Activated naive CD8-positive, alpha-beta T cell treated with anti-CD3 and anti-CD28 coated beads, Interleukin-2, amount 10 ng/mL, durations not matched to agents 7 days and 5 days (primary cell): ENCODE measurements at regions not wholly inside any gene's neighbourhood (a gene's known extent, or its start where the extent isn't known, plus 50 kb on each side); places are given as distances from the start of the nearest gene placed in this dataset.
"Not testable (repeated sequence)": the region's sequence is repeated elsewhere in the genome, so short reads cannot be mapped to it uniquely, and the experiment has no call there.

ENCODE experiments used
- ATAC-seq: fragments of 150-1000 bp; cut with Tn5 transposase; one replicate; pipeline ENCODE4 v1.10.0; 2021; ENCODE audit warnings: low read depth, moderate library complexity
- POLR2A ChIA-PET: fragments of 350-600 bp; sonication (Branson Sonifier 250); formaldehyde crosslinking; loops from one replicate; lab custom pipeline; 2021; ENCODE audit warnings: antibody characterized with exemption; lab: Charles Lee
- DNase-seq: peaks from one replicate; pipeline ENCODE4 v3.0.0; 2021
- H3K27ac Mint-ChIP-seq: one replicate; pipeline ENCODE4 v1.8.0; 2022; ENCODE audit warnings: mild to moderate bottlenecking, mixed read lengths
- H3K27me3 Mint-ChIP-seq: one replicate; pipeline ENCODE4 v1.8.0; 2022; ENCODE audit warnings: mild to moderate bottlenecking, moderate library complexity, mixed read lengths
- H3K36me3 Mint-ChIP-seq: one replicate; pipeline ENCODE4 v1.8.0; 2021; ENCODE audit warnings: mild to moderate bottlenecking, mixed read lengths
- H3K4me1 Mint-ChIP-seq: one replicate; pipeline ENCODE4 v1.8.0; 2021; ENCODE audit warnings: mixed read lengths
- H3K4me3 Mint-ChIP-seq: one replicate; pipeline ENCODE4 v1.8.0; 2022; ENCODE audit warnings: mild to moderate bottlenecking, moderate library complexity, mixed read lengths
- H3K9me3 Mint-ChIP-seq: one replicate; pipeline ENCODE4 v1.8.0; 2021; ENCODE audit warnings: mixed read lengths

DNA sequence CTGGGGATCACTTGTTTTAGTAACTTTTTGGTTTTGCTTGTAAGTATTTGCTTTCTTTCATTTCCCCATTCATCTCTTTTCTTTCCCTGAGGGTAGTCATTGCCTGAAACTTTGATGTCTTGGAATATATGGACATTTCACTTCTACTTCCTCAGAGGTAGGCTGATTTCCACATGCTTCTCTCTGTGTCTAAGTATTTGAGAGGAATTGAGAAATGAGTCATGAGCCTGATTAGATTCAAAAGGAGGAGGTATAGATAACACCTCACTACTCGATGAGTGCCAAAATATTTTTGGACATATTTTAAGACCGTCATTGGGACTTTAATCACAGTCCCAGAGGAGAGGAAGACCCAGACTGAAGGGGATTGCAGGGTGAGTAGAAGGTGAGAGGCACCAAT is 480.1 kb upstream of the SGO1 start:
- DNase-seq (no peak), ATAC-seq (no peak)
- H3K4me3 Mint-ChIP-seq = no peak overlapping the region
- H3K27me3 Mint-ChIP-seq = no peaks in the 10 kb centered on the region
- peaks cover 1% of the 10 kb centered on the region for H3K9me3 Mint-ChIP-seq
- POLR2A ChIA-PET = no interaction called here
- H3K27ac Mint-ChIP-seq = no peak overlapping the region
- H3K36me3 Mint-ChIP-seq = no peaks in the 10 kb centered on the region
- H3K4me1 Mint-ChIP-seq = no peaks in the 10 kb centered on the region

GRCh38 chr3:20658491-20658890 is 472.5 kb upstream of the SGO1 start:
- Mint-ChIP-seq H3K9me3 (peaks cover 3% of the 10 kb centered on the region), H3K4me3 (no peak overlapping the region), H3K27ac (no peak overlapping the region), H3K36me3 (no peaks in the 10 kb centered on the region), H3K4me1 (no peaks in the 10 kb centered on the region), H3K27me3 (no peaks in the 10 kb centered on the region)
- DNase-seq (no peak), ATAC-seq (no peak)
- POLR2A ChIA-PET = no interaction called here

- H3K9me3 Mint-ChIP-seq = peaks cover 3% of the 10 kb centered on the region
- H3K36me3 Mint-ChIP-seq = no peaks in the 10 kb centered on the region
- H3K27ac Mint-ChIP-seq = no peak overlapping the region
- DNase-seq (no peak), ATAC-seq (no peak)
- no peaks in the 10 kb centered on the region for H3K27me3 Mint-ChIP-seq
- POLR2A ChIA-PET = no interaction called here
- H3K4me1 Mint-ChIP-seq = no peaks in the 10 kb centered on the region
- no peak overlapping the region for H3K4me3 Mint-ChIP-seq
Observed at GRCh38 chr3:20657560-20657959, 471.6 kb upstream of the SGO1 start.

DNA sequence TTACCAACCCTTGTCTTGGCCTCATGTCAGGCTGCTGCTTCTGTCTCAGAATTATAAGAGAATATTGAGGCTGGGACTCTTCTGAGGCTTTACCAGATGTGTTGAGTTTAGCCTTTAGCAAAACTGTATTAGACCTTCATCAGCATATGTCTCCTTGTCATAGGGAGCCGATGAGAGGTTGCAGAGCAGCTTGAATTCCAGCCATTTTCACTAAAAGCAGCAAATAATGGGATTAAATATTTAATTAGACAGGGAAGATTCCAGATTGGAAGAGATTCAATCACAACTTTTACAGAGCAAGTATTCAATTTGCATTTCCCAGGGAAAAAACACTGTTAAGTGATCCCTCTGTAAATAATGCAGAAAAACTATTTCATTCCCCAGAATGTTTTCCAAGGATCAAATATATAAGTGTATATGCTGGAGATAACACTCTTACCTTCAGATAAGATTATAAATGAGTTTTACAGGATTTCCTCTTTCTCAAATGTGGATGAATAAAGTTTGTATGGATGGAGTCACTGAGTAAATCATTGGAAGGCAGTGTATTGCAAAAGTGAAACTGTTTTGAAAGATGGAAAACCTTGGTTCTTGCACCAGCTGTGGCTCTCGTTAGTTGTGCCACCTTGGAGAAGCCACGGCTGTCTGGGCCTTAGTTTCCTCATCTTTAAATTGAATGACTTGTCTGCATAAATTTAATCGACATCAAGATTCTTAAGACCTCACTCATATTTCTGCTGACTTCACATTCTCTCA is 466.4 kb upstream of the SGO1 start:
- POLR2A ChIA-PET = no interaction called here
- no peaks in the 10 kb centered on the region for H3K9me3 Mint-ChIP-seq
- H3K36me3 Mint-ChIP-seq = no peaks in the 10 kb centered on the region
- H3K4me3 Mint-ChIP-seq = no peak overlapping the region
- no peak for DNase-seq
- H3K27ac Mint-ChIP-seq = no peak overlapping the region
- no peak for ATAC-seq
- H3K4me1 Mint-ChIP-seq = no peaks in the 10 kb centered on the region
- no peaks in the 10 kb centered on the region for H3K27me3 Mint-ChIP-seq

GRCh38 chr3:20648921-20649381 is 462.9 kb upstream of the SGO1 start:
- no peak overlapping the region for H3K4me3 Mint-ChIP-seq
- H3K4me1 Mint-ChIP-seq = no peaks in the 10 kb centered on the region

DNA sequence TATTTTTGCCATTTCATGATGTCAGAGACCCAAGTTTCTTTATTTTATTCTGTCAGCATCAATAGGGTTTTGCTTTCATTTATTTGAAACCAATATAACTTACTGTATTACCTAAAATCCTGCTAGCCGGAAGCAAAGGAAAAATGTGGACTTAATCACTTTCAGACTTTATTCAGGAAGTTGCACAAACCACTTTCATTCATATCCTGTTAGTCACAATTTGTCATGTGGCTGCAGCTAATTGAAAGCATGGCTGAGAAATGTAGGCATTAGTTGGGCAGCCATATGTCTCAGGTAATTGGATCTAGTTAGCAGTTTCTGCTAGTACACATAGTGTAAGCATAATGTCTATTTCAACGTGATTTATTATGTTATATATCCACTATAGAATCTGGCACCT is 462.3 kb upstream of the SGO1 start:
- no peak for ATAC-seq
- Mint-ChIP-seq H3K27me3 (no peaks in the 10 kb centered on the region), H3K9me3 (no peaks in the 10 kb centered on the region), H3K4me1 (no peaks in the 10 kb centered on the region), H3K27ac (no peak overlapping the region), H3K4me3 (no peak overlapping the region), H3K36me3 (no peaks in the 10 kb centered on the region)
- DNase-seq = no peak
- POLR2A ChIA-PET = no interaction called here

More at GRCh38 chr3:20648921-20649381, 462.9 kb upstream of the SGO1 start:
- POLR2A ChIA-PET = no interaction called here
- DNase-seq (no peak), ATAC-seq (no peak)
- H3K36me3 Mint-ChIP-seq = no peaks in the 10 kb centered on the region
- H3K27me3 Mint-ChIP-seq = no peaks in the 10 kb centered on the region
- no peaks in the 10 kb centered on the region for H3K9me3 Mint-ChIP-seq
- no peak overlapping the region for H3K27ac Mint-ChIP-seq

- DNase-seq = no peak
- H3K4me3 Mint-ChIP-seq = no peak overlapping the region
- POLR2A ChIA-PET = no interaction called here
- no peaks in the 10 kb centered on the region for H3K4me1 Mint-ChIP-seq
- no peak overlapping the region for H3K27ac Mint-ChIP-seq
- H3K9me3 Mint-ChIP-seq = no peaks in the 10 kb centered on the region
- no peaks in the 10 kb centered on the region for H3K27me3 Mint-ChIP-seq
- no peak for ATAC-seq
- H3K36me3 Mint-ChIP-seq = no peaks in the 10 kb centered on the region
Observed at GRCh38 chr3:20646425-20646824, 460.4 kb upstream of the SGO1 start.

DNA sequence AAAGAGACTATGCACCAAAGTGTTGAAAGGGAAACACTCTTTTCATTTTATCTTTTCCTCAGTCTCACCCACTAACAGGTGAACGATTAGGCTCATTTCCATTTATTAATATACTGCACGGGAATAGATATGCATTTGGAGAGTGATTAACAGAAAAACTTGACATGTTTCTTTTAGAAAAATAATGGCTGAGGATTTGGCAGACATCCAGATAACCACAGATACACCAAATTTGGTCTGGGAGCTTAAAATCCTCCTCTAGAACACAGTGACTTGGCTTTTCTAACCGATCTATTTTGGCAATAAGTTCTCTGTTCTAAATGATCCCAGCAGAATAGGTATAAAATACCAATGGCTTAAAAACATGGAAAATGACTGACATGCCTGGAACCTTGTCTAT is 459.3 kb upstream of the SGO1 start:
- Mint-ChIP-seq H3K36me3 (no peaks in the 10 kb centered on the region), H3K9me3 (no peaks in the 10 kb centered on the region), H3K27ac (no peak overlapping the region), H3K4me1 (no peaks in the 10 kb centered on the region), H3K27me3 (no peaks in the 10 kb centered on the region), H3K4me3 (no peak overlapping the region)
- POLR2A ChIA-PET = no interaction called here
- ATAC-seq (no peak), DNase-seq (no peak)

- Mint-ChIP-seq H3K36me3 (no peaks in the 10 kb centered on the region), H3K9me3 (no peaks in the 10 kb centered on the region), H3K4me1 (no peaks in the 10 kb centered on the region), H3K4me3 (no peak overlapping the region), H3K27ac (no peak overlapping the region), H3K27me3 (no peaks in the 10 kb centered on the region)
- DNase-seq (no peak), ATAC-seq (no peak)
- POLR2A ChIA-PET = no interaction called here
Observed at GRCh38 chr3:20637729-20638128, 451.7 kb upstream of the SGO1 start.

DNA sequence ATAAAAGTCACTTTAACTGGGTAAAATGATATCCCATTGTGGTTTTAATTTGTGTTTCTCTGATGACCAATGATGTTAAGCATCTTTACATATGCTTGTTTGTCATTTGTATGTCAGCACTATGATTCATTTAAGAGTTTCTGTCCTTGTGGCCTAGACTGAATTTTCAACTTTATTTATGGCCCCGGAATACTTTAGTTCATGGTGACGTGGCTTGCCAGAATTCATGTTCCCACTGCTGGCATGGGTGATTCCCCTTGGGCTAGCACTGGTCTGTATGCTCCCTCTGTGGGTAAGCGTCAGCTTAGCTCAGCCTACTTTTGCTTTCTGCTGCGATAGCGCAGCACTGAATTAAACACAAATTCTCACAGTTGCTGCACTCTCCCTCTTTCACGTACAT is 436.3 kb upstream of the SGO1 start:
- H3K9me3 Mint-ChIP-seq = peaks cover 14% of the 10 kb centered on the region
- H3K36me3 Mint-ChIP-seq = no peaks in the 10 kb centered on the region
- H3K4me1 Mint-ChIP-seq = no peaks in the 10 kb centered on the region
- no peak overlapping the region for H3K4me3 Mint-ChIP-seq
- no peak overlapping the region for H3K27ac Mint-ChIP-seq
- DNase-seq = no peak
- no peaks in the 10 kb centered on the region for H3K27me3 Mint-ChIP-seq
- no peak for ATAC-seq
- POLR2A ChIA-PET = no interaction called here

GRCh38 chr3:20618621-20619020 is 432.6 kb upstream of the SGO1 start:
- H3K27me3 Mint-ChIP-seq, H3K4me1 Mint-ChIP-seq, ATAC-seq, H3K4me3 Mint-ChIP-seq, DNase-seq, H3K36me3 Mint-ChIP-seq, POLR2A ChIA-PET, H3K27ac Mint-ChIP-seq: not testable (repeated sequence)
- H3K9me3 Mint-ChIP-seq = peaks cover 12% of the 10 kb centered on the region

- H3K4me1 Mint-ChIP-seq, H3K4me3 Mint-ChIP-seq, H3K27me3 Mint-ChIP-seq, DNase-seq, H3K36me3 Mint-ChIP-seq, ATAC-seq, POLR2A ChIA-PET, H3K27ac Mint-ChIP-seq: not testable (repeated sequence)
- H3K9me3 Mint-ChIP-seq = peaks cover 12% of the 10 kb centered on the region
Observed at GRCh38 chr3:20618181-20618580, 432.2 kb upstream of the SGO1 start.

GRCh38 chr3:20615982-20616381 is 430.0 kb upstream of the SGO1 start:
- peaks cover 21% of the 10 kb centered on the region for H3K9me3 Mint-ChIP-seq
- not testable (repeated sequence) for H3K36me3 Mint-ChIP-seq

DNA sequence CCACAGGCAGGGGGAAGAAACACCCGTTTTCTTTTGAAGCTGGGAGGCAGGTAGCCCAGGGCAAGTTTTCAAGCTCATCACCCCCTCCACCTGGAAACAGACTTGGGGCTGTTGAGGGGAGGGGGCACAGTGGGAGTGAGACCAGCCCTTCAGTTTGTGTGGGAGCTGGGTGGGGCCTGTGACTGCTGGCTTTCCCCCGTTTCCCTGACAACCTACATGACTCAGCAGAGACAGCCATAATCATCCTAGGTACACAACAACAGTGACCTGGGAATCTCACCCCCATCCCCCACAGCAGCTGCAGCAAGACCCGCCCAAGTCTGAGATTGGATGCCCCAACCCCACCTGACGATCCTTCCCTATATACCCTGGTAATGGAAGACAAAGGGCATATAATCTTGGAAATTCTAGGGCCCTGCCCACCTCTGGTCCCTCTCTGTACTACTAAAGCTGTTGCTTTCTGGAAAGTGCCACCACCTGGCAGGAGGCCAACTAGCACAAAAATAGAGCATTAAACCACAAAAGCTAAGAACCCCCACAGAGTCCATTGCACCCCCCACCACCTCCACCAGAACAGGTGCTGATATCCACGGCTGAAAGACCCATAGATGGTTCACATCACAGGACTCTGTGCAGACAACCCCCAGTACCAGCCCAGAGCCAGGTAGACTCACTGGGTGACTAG is 422.2 kb upstream of the SGO1 start:
- Mint-ChIP-seq H3K4me3 (no peak overlapping the region), H3K4me1 (no peaks in the 10 kb centered on the region), H3K27ac (no peak overlapping the region), H3K27me3 (no peaks in the 10 kb centered on the region), H3K36me3 (no peaks in the 10 kb centered on the region), H3K9me3 (peaks cover 22% of the 10 kb centered on the region)
- ATAC-seq = no peak
- no peak for DNase-seq
- POLR2A ChIA-PET = no interaction called here

More at GRCh38 chr3:20615982-20616381, 430.0 kb upstream of the SGO1 start:
- DNase-seq, H3K27me3 Mint-ChIP-seq, ATAC-seq, H3K4me3 Mint-ChIP-seq, H3K4me1 Mint-ChIP-seq, POLR2A ChIA-PET, H3K27ac Mint-ChIP-seq: not testable (repeated sequence)
